Astrocyte (in vitro differentiated cells and primary cell): ENCODE measurements at regions not wholly inside any gene's neighbourhood (a gene's known extent, or its start where the extent isn't known, plus 50 kb on each side); places are given as distances from the start of the nearest gene placed in this dataset.

Source experiments
- DNase-seq: peaks from one replicate; pipeline ENCODE4 v3.0.0-alpha.2; 2010; ENCODE audit warnings: low read depth
- FAIRE-seq: peaks from 2 replicates; lab custom pipeline; 2011; peaks lifted over from hg19 to GRCh38; lab: Jason Lieb, UNC
- H2AFZ ChIP-seq: 2 replicates; pipeline ENCODE4 v1.6.0; 2012; ENCODE audit warnings: low read depth, low read length, inconsistent platforms
- H3K27ac ChIP-seq: 2 replicates; pipeline ENCODE4 v1.5.1; 2011; ENCODE audit warnings: low read depth, low read length, inconsistent platforms
- H3K27me3 ChIP-seq: 2 replicates; pipeline ENCODE4 v1.6.0; 2011; ENCODE audit warnings: low read length, inconsistent platforms; ENCODE audit not compliant: insufficient read depth
- H3K36me3 ChIP-seq: 2 replicates; pipeline ENCODE4 v1.5.1; 2011; ENCODE audit warnings: low read length, inconsistent platforms; ENCODE audit not compliant: insufficient read depth
- H3K4me1 ChIP-seq: 2 replicates; pipeline ENCODE4 v1.5.1; 2011; ENCODE audit warnings: low read length, inconsistent platforms; ENCODE audit not compliant: insufficient read depth
- H3K4me2 ChIP-seq: 2 replicates; pipeline ENCODE4 v1.6.0; 2012; ENCODE audit warnings: low read length, inconsistent platforms
- H3K4me3 ChIP-seq: 2 replicates; pipeline ENCODE4 v1.5.1; 2011; ENCODE audit warnings: low read depth, mild to moderate bottlenecking, low read length, inconsistent platforms; ENCODE audit not compliant: insufficient read depth
- H3K79me2 ChIP-seq: 2 replicates; pipeline ENCODE4 v1.6.0; 2012; ENCODE audit warnings: mild to moderate bottlenecking, low read length, inconsistent platforms; ENCODE audit not compliant: insufficient read depth
- H3K9ac ChIP-seq: 2 replicates; pipeline ENCODE4 v1.6.0; 2012; ENCODE audit warnings: mild to moderate bottlenecking, low read length, inconsistent platforms
- H3K9me3 ChIP-seq: 2 replicates; pipeline ENCODE4 v1.5.1; 2012; ENCODE audit warnings: low read depth, mild to moderate bottlenecking, low read length, inconsistent platforms; ENCODE audit not compliant: insufficient read depth
- H4K20me1 ChIP-seq: 2 replicates; pipeline ENCODE4 v1.6.0; 2012; ENCODE audit warnings: low read length, inconsistent platforms; ENCODE audit not compliant: insufficient read depth
- H3K27ac Mint-ChIP-seq: one replicate; pipeline ENCODE4 v1.8.0; 2021; ENCODE audit warnings: mild to moderate bottlenecking, mixed read lengths; ENCODE audit not compliant: unreplicated experiment
- H3K27me3 Mint-ChIP-seq: one replicate; pipeline ENCODE4 v1.8.0; 2021; ENCODE audit warnings: low read depth, mixed read lengths; ENCODE audit not compliant: unreplicated experiment
- H3K36me3 Mint-ChIP-seq: one replicate; pipeline ENCODE4 v1.8.0; 2021; ENCODE audit warnings: low read depth, mixed read lengths; ENCODE audit not compliant: unreplicated experiment
- H3K4me1 Mint-ChIP-seq: one replicate; pipeline ENCODE4 v1.8.0; 2021; ENCODE audit warnings: low read depth, mixed read lengths; ENCODE audit not compliant: unreplicated experiment
- H3K4me3 Mint-ChIP-seq: one replicate; pipeline ENCODE4 v1.8.0; 2021; ENCODE audit warnings: mild to moderate bottlenecking, moderate library complexity, mixed read lengths; ENCODE audit not compliant: unreplicated experiment
- H3K9me3 Mint-ChIP-seq: one replicate; pipeline ENCODE4 v1.8.0; 2021; ENCODE audit warnings: mild to moderate bottlenecking, mixed read lengths; ENCODE audit not compliant: unreplicated experiment
- CTCF ChIP-seq: IDR thresholded peaks from 2 replicates; pipeline ENCODE4 v1.5.1; 2011; ENCODE audit warnings: low read depth, mild to moderate bottlenecking, inconsistent platforms, low read length, moderate library complexity; ENCODE audit not compliant: insufficient read depth
- EZH2 ChIP-seq: IDR thresholded peaks from 2 replicates; pipeline ENCODE4 v1.6.1; 2012; ENCODE audit warnings: mild to moderate bottlenecking, low read length, inconsistent platforms; ENCODE audit not compliant: insufficient read depth

GRCh38 chr5:167081561-167081960, 1209.9 kb upstream of the WWC1 start:
- no peak overlapping the region for H3K4me3 Mint-ChIP-seq
- H2AFZ ChIP-seq = no peak overlapping the region
- H3K27ac Mint-ChIP-seq = no peak overlapping the region

GRCh38 chr5:167096816-167097215, 1194.6 kb upstream of the WWC1 start:
- Histone ChIP-seq H3K27me3 (no peaks in the 10 kb centered on the region), H3K9ac (no peak overlapping the region), H2AFZ (peak overlapping the region; percentile 64), H3K79me2 (no peaks in the 10 kb centered on the region), H3K4me2 (peak overlapping the region; percentile 39), H3K4me3 (no peak overlapping the region), H3K27ac (no peak overlapping the region), H3K4me1 (no peaks in the 10 kb centered on the region), H4K20me1 (no peaks in the 10 kb centered on the region), H3K9me3 (no peaks in the 10 kb centered on the region), H3K36me3 (no peaks in the 10 kb centered on the region)
- no peaks in the 10 kb centered on the region for H3K36me3 Mint-ChIP-seq
- peaks cover 7% of the 10 kb centered on the region for H3K4me1 Mint-ChIP-seq
- no peak for FAIRE-seq
- H3K27me3 Mint-ChIP-seq = peaks cover 2% of the 10 kb centered on the region
- DNase-seq = peak; percentile 60
- H3K9me3 Mint-ChIP-seq = no peaks in the 10 kb centered on the region
- H3K27ac Mint-ChIP-seq = no peak overlapping the region
- no peak for TF ChIP-seq CTCF
- no peak for TF ChIP-seq EZH2
- H3K4me3 Mint-ChIP-seq = no peak overlapping the region

More at GRCh38 chr5:167081561-167081960, 1209.9 kb upstream of the WWC1 start:
- H4K20me1 ChIP-seq = no peaks in the 10 kb centered on the region
- H3K27ac ChIP-seq = no peak overlapping the region
- DNase-seq = no peak
- no peak overlapping the region for H3K4me2 ChIP-seq
- Mint-ChIP-seq H3K27me3 (no peaks in the 10 kb centered on the region), H3K36me3 (no peaks in the 10 kb centered on the region), H3K9me3 (no peaks in the 10 kb centered on the region), H3K4me1 (peaks cover 4% of the 10 kb centered on the region)
- H3K27me3 ChIP-seq = no peaks in the 10 kb centered on the region
- no peak overlapping the region for H3K4me3 ChIP-seq
- TF ChIP-seq CTCF (no peak), EZH2 (no peak)
- FAIRE-seq = no peak
- H3K9me3 ChIP-seq = no peaks in the 10 kb centered on the region
- no peaks in the 10 kb centered on the region for H3K4me1 ChIP-seq
- no peaks in the 10 kb centered on the region for H3K79me2 ChIP-seq
- H3K9ac ChIP-seq = no peak overlapping the region
- H3K36me3 ChIP-seq = no peaks in the 10 kb centered on the region

GRCh38 chr5:167104351-167104750, 1187.1 kb upstream of the WWC1 start:
- no peaks in the 10 kb centered on the region for H3K27me3 Mint-ChIP-seq
- H3K27ac Mint-ChIP-seq = no peak overlapping the region
- Histone ChIP-seq H3K9ac (no peak overlapping the region), H4K20me1 (no peaks in the 10 kb centered on the region), H3K79me2 (no peaks in the 10 kb centered on the region), H3K9me3 (no peaks in the 10 kb centered on the region), H3K4me3 (no peak overlapping the region), H3K36me3 (no peaks in the 10 kb centered on the region), H2AFZ (no peak overlapping the region), H3K4me1 (no peaks in the 10 kb centered on the region), H3K27me3 (no peaks in the 10 kb centered on the region), H3K27ac (no peak overlapping the region), H3K4me2 (no peak overlapping the region)
- no peak for DNase-seq
- no peaks in the 10 kb centered on the region for H3K36me3 Mint-ChIP-seq
- H3K9me3 Mint-ChIP-seq = no peaks in the 10 kb centered on the region
- FAIRE-seq = no peak
- TF ChIP-seq CTCF (no peak), EZH2 (no peak)
- no peak overlapping the region for H3K4me3 Mint-ChIP-seq
- H3K4me1 Mint-ChIP-seq = no peaks in the 10 kb centered on the region
